CD4-positive, alpha-beta T cell treated with Interferon gamma for 1 hour (primary cell): ENCODE measurements at regions not wholly inside any gene's neighbourhood (a gene's known extent, or its start where the extent isn't known, plus 50 kb on each side); places are given as distances from the start of the nearest gene placed in this dataset.
"Not testable (repeated sequence)": the region's sequence is repeated elsewhere in the genome, so short reads cannot be mapped to it uniquely, and the experiment has no call there.

Experiments
- DNase-seq: peaks from one replicate; pipeline ENCODE4 v3.0.0-alpha.2; 2020

DNA sequence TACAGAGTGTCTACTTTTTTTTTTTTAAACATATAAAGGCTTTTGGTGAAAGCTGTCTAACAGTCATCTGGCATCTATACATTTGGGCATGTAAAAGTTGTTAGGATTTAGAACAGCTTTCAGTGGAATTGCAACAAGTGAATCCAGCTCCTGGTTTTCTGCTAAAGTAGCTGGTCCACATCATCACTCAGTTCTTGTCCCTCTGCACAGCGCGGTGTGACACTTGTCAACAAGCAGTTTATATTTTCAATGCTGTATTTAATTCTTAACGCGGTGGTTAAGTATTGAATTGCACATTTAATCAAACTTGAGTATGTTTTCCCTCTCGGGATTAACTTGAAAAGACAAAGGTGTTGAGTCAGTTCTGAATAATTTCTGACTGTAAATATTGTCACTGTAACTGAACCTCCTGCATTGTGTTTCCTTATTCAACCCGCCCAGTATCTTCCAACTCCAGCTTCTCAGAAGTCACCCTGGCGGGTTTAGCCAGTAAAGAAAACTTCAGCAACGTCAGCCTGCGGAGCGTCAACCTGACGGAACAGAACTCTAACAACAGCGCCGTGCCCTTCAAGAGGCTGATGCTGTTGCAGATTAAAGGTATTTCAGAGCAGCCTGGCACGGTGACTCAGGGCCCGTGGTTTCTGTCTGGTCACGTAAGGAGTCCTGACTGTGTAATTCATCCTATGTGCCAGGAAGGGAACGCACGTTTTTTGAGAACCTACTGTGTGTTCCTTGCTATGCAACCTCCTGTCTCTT is 66.1 kb upstream of the LYZL2 start:
- DNase-seq = peak; percentile 53

DNA sequence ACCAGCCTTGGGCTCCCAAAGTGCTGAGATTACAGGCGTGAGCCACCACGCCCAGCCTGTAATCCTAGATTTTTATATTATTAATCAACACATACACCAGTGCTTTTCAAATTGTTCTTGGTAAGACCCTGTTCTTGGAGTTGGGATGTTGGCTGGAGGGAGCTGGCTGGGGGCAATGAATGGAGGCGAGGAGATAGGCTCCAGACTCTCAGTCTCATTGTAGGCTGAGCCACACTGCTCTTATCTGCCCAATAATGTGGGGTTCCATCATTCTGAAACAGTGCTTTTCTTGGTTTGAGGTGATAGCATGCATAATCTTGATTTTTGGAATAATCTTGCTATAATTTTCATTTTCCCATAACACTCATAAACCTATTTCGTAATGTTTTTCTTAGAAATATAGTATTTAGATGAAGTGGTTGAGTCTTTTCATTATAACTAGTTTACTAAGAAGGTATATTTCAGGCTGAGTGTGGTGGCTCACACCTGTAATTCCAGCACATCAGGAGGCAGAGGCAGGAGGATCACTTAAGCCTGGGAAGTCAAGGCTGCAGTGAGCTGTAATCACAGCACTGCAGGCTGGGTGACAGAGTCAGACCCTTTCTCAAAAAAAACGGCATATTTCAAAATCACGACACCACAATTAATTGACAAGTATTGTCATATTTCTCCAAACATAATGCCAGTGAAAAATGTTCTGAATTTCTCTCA is 65.1 kb upstream of the LYZL2 start:
- no peak for DNase-seq

DNA sequence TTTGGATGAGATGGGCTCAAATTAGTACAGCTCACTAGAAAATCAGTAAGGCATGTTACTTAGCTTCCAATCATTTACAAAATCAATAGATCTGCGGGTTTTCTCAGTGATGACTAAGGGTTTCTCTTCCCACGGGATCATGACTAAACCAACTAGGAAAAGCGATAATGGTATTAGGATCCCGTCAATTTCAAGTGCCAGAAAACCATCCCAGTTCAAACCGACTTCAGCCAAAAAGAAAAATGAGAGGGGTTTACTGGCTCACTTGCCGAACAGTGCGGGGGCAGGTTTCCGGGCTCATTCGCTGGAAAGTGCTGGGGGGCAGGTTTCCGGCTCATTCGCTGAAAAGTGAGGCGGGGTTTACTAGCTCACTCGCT is 62.1 kb upstream of the LYZL2 start:
- no peak for DNase-seq

DNA sequence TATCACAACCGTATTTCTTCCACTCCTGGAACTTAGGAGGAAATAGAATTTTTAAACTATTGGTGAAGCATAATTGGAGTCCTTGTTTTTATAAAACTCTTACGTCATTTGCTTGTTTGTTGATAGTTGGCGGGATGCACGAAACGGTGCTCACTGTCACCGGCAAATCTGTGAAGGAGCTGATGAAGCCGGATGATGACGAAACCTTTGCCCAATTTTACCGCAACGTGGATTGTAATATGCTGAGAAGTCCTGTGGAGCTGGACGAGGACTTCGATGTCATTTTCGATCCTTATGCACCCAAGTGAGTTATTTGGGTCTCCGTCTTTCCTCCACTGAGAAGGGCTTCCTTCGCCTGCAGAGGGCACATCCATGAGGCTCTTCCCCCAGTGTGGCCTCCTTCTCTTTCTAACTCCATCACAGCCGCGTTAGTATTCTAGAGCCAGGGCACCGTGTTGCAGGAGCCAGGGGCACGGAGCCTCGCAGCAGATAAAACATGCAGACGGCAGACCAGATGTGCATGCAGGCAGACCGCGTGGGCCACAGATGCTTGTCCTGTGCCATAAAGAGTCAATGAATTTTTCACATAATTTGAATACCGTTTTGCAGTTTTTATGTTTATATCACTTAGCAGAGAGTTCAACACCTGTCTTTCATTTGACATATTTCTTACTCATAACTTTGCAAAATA is 61.5 kb upstream of the LYZL2 start:
- not testable (repeated sequence) for DNase-seq

DNA sequence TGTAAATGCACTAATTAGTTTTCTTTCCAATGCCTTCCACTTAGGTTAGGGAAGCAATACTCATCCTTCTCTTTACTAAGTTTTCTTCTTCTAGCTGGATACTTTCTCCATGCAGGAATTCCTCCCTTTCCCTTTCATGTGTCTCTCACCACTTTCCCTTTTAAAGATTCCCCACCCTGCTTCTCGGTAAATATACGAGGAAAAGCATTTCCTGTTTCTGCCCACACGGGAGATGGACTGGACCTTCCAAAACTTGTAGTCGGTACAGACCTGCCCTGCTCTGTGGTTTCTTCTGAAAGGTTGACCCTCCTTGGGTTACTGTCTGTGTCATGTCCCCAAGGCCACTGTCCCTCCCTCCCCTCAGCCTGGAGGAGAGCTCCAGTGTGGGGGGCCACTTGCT is 58.9 kb upstream of the LYZL2 start:
- DNase-seq = no peak

DNA sequence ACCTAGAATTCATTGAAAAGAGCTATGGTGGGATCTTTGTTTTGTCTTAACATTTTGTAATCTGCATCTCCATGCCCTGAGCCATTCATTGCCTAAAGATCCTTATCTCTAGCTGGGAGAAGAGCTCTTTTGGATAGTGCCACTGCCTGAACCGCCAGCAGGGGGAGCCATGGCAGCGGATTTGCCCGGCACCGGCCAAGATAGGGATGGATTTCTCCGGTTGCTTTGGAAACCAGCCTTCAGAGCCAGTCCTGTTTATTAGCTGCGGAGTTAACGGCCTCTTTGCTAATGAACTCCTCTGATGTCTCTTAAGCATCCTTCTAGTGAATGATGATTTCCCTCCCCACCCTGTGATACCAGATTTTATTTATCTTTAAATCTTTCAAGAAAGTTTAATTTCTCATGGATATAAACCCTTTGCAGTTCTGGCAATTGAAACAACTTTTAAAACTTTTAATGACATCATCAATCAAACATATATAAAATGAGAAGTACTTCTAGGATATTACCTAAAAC is 58.2 kb upstream of the LYZL2 start:
- DNase-seq = peak; percentile 59

DNA sequence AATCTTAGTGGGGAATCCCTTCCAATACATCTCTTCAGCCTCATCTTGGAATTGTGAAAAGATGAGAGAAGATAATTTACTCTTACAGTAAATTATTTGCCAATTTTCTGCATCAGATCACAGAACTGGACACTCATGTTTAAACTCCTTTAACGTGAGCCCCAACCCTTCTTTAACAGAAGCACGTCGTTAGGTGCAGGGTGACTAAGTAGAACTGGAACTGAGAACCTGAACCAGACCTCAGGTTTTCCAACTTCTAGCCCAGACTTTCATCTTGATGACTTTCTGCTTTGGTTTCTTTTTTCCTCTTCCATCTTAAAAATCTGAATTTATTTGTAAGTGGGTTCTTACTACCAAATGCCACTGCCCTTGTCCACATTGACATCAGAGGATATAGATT is 57.2 kb upstream of the LYZL2 start:
- no peak for DNase-seq

DNA sequence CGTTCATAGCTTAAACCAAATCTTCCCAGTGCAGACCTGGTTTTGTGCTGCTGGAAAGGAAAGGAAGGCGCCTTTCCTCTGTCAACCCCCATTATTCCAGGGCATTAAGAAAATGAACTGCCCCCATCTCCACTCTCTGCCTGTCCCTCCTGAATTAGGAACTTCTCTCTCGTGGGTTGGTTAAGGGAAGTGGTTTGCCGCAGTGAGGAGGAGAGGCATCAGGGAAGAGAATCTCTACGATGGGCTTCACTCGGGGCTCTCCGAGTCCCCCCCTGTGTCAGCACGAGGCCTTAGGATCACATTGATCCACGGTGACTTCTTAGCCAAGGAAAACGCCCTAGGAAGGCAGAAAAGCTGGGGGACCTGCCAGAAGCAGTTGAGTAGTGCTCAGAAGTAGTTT is 53.9 kb upstream of the LYZL2 start:
- DNase-seq = no peak

DNA sequence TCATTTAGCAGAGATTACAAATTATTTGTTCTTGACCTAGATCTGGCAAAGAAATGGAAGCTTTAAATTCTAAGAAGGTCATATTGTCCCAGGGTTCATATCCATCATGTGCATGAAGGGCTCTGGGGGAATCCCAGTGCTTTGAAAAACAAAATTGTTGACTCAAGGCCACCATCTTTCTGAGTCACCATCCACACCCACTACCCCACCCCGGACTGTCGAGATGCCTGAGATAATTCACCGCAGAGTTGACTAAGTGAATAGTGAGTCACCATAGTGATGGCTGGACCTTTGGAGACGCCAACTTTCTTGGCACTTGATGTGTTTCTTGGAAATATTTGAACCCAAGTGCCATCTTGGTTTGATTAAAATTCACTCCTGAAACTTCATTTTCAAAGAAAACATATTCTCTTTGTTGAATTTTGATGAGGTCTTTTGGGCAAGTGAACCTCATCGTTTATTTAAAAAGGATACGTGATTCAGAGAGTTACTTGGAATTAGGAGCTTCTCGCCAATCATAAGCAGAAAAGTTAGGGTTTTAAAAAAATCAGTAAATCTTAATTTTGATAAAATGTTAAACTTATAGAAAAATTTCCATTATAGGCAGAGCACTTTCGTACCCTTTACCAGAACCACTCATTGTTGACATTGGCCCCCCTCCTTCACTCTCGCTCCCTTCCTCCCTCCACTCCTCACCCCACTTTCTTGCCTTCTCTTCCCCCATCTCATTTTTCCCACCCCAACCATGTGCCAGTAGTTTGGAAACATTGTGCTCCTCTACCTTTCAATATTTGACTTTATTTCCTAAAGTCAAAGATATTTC is 53.0 kb upstream of the LYZL2 start:
- DNase-seq = not testable (repeated sequence)

DNA sequence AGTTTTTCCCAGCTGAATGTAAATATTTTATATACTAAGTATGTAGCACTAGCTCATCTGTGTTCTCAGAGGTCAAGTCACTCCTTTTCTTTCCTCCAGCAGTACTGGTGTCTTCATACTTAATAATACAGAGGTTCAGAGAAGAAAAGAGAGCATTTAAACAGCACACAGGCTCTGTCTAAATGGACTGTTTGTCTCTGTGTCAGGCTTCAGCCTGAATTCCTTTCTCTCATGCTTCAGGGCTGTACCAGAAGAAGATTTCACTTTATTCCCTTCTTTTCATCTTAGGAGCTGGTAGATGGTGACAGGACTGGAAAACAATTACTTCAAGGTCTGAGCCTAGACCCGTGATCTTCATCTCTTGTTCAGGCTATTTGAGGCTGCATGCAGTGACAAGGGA is 51.4 kb upstream of the LYZL2 start:
- no peak for DNase-seq
